ENCODE measurements at regions not wholly inside any gene's neighbourhood (a gene's known extent, or its start where the extent isn't known, plus 50 kb on each side); places are given as distances from the start of the nearest gene placed in this dataset.

DNA sequence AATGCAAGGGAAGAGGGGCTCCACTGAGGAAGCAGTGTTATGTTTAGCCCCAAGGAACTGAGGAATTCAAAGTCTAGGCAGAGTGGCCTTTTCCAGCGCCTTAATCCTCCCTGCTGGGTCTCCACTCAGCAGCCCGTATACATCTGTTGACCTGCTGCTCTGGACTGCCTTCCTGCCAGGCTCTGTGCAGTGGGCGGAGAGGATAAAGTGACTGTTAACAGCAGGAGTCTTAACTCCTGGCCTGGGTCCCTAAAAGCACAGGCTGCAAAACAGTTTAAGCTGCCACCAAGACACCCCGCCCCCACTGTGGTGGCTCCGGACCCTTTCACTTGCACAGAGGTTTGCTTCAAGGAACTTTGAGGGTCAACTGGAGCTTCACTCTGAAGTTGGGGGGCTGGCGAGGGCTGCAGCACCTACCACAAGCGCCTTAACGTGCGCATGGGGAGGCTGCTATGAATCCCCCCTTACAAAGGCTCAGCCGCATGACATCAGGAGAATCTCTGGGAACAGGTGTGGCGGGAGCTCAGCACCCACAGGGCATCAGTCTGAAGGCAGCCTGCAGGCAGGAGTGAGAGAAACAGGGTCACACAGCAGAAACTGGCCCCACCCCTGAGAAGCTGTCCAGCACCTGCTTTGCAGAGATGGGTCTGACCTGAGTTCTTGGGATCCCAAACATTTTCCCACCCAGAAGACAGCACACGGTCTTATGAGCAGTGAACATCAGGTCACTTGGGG lies 358.2 kb upstream of the GATB start:
- DNase-seq (ENCODE audit: low read depth in 2 of 3, low spot score in 2 of 3): no peak

DNA sequence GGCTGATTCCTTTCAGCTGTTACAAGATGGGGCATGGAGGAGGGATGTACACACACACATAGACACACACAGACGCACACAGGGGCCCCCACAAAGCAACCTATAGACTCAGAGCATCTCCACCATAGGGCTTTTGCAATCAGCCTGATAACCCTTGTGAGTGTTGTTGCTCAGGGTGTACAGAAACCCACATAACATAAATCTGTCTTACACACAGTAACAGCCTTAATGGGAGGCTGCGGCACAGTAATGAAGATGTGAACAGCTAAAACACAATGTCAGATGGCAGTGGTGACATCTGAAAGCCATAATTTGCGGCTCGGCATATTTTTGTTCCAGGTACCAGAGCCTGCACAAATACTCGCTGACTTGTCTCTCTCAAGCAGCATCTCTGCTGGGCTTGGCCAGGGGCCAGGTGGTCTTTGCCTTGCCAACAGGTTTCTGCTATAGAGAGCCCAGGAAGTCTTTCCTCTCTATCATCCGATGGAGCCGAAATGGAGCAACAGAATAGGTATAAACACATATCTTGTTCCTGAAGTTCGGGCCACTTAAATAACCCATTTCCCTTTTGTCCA lies 357.2 kb upstream of the GATB start:
- DNase-seq (ENCODE audit: low read depth in 2 of 3, low spot score in 2 of 3): no peak

DNA sequence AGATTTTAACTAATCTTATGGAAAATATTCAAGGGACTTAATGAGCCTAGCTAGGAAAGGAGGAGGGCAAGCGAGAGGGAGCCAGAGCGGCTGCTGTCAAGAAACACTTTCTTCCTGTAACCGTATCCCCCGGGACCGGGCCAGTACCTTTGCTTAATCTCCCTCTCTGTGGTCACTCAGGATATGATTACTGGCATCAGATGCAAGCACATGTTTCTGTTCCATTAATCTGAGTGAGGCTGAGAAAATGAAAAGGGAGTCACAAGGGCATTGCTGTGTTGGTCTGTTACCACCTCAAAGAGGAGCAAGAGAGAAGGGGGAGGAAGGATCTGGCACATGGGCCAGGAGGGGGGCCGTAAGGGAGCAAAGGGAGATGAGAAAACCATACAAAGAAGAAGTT lies 356.7 kb upstream of the GATB start:
- DNase-seq (ENCODE audit: low read depth in 2 of 3, low spot score in 2 of 3): no peak

DNA sequence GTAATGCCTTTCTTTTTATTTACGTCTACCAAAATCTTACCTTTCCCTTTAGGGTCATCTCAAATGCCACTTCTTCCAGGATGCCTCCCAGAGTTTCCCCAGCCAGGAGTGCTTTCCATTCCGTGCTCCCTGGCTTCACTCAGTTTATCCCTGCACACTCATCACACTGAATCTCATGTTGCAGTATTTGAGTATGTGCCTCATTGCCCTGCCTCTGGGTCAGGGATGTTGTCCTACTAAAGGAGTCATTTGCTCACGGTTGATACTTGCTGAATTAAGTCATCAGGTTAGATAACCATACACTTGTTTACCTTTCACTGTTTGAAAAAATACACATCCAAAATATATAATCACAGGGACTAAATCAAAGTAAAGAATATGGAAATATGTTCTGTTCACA lies 356.2 kb upstream of the GATB start:
- DNase-seq (ENCODE audit: low read depth in 2 of 3, low spot score in 2 of 3): no peak

DNA sequence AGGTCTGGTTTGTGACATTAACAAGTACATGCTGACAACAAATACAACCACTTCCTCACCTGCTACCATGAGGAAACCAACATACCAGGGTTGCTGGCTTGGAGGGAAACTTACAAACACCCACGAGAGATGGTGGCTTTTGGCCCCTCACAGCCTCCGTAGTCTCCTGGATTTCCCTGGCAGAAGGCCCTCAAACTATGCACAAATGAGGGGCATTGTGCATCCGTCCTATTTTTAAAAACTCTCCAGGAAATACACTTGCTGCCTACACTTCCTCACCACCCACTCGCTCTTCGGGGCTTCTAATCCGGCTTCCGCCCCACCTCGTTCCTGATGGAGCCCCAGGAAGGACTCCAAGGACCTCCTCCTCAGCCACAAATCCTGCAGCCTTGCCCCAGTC lies 355.0 kb upstream of the GATB start:
- DNase-seq (ENCODE audit: low read depth in 2 of 3, low spot score in 2 of 3): no peak

DNA sequence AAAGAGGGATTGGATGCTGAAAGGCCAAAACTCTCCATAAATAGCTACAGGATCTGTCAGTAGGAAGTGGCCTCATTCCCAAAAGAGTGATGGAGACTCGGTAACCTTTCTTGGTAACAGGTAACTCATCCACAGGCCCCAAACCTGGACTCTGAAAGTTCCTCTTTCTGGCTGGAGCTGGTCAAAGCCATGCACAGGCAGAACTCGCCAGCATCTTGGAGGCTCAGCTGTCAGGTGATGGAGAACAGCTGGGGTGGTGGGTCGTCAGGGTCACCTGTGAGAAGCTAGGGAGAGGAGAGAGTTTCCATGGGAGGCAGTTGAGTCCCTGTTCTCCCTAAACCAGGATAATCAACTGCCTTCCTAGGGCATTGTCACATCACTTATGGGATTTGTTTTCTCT lies 354.3 kb upstream of the GATB start:
- no peak for DNase-seq (ENCODE audit: low read depth in 2 of 3, low spot score in 2 of 3)

DNA sequence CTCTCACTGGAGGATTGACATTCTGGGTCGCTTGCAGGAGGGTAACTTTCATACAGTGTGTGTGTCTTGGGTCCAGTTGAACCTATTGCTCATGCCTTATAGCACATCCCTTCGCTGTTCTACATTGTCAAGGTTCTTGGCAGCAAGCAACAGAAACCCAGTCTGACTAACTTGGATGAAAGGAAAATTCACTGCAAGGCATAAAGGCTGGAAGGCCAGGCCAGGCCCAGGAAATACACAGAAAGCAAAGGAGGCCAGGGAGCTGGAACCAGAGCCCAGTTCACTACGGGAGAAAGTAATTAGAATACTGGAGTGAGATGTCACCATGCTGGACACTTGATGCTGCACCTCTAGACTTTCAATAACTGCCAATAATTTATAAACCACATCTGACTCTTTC lies 353.8 kb upstream of the GATB start:
- DNase-seq (ENCODE audit: low read depth in 2 of 3, low spot score in 2 of 3): no peak

DNA sequence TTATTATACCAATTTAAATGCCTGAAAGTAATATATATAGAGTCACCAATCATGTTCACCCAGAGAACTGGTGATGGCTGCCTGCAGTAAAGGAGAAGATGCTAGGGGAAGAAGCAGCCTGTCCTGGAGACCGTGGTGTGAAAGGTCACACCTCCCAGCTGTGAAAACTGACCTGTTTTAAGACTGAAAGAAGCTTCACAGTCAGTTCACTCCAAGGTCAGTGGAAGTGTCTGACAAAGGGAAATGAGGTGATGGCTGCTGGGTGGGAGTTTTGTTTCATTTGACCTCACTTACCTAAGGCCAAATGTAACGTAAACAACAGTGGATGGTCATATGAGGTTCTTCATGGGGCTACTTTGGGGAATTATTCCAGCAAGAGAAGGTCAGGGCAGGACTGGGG lies 352.1 kb upstream of the GATB start:
- no peak for DNase-seq (ENCODE audit: low read depth in 2 of 3, low spot score in 2 of 3)

DNA sequence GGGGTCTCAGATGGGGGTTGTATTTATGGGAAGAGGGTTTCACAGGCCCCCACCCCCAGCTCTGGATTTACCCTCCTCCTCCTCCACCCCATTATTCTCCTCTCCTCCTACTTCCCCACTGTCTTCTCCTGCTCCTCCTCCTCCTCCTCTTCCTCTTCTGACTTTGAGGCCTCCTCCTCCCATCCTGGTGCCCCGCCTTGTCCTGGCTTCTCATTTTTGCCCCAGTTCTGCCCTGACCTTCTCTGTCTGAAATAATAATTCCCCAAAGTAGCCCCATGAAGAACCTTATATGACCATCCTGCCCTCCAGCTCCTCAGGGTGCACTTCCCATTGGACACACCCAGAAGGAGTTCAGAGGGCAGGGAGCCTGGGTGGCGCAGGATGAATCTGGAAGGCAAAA lies 351.4 kb upstream of the GATB start:
- DNase-seq (ENCODE audit: low read depth in 2 of 3, low spot score in 2 of 3): no peak

DNA sequence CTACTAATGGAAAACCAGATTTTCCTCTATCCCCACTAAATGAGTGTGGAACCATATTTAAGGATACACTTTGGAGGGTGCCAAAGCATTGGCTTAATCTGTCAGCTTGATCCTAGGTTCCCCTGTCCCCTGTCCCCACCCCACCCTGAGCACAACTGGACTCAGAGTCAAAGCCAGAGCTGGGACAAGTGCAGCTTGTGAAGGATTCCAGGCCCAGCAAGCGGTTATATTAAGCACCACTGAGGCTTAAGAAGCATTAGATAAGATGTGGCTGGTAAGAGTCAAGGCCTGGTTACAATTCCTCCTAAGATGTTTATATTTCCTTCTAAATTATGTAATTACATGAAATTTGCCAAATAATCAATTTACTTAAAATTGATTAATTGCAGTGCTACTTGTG lies 350.0 kb upstream of the GATB start:
- DNase-seq (ENCODE audit: low read depth in 2 of 3, low spot score in 2 of 3): no peak

DNA sequence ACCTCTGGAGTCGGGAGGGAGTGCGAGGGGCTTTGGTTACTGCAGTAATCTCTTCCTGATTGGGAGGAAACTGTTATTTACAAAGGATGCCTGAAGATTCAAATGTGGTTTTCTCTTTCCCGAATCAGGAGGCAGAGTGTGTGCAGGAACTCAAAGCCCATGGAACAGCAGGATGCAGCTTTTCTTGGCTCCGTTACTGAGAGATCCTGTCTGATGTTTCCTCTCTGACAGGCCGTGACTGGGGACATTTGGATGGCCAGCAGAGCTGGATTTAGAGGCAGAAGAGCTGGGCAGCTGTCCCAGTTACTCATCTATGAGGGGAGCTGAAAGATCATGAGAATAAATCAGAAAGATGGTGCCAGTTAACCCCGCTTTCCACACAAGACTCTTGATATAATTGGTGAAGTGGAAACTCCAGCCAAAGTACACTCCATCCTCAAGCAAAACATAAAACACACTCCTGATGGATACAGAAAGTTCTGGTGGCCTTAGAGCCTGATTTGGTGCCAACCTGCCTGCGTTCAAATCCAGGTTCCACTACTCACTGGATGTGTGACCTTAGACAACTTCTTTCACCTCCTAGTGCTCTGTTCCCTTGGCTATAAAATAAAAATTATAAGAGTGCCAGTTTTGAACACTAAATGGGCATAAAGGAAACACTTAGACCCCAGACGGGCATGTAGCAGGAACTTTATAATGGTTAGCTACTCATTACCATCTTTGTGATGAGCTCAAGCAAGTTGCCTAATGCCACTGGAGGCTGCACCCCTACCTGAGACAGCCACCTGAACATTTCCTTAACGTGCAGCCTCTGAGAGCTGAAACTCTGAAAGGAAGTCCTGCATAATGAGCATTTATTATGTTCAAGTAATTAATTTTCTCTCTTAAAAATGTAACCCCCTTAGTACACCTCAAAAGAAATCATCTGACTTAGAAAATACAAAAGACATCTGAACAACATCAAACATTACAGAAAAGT lies 349.0 kb upstream of the GATB start:
- DNase-seq (ENCODE audit: low read depth in 2 of 3, low spot score in 2 of 3): peak in 2 of 3 donors; percentile 32 to 37

DNA sequence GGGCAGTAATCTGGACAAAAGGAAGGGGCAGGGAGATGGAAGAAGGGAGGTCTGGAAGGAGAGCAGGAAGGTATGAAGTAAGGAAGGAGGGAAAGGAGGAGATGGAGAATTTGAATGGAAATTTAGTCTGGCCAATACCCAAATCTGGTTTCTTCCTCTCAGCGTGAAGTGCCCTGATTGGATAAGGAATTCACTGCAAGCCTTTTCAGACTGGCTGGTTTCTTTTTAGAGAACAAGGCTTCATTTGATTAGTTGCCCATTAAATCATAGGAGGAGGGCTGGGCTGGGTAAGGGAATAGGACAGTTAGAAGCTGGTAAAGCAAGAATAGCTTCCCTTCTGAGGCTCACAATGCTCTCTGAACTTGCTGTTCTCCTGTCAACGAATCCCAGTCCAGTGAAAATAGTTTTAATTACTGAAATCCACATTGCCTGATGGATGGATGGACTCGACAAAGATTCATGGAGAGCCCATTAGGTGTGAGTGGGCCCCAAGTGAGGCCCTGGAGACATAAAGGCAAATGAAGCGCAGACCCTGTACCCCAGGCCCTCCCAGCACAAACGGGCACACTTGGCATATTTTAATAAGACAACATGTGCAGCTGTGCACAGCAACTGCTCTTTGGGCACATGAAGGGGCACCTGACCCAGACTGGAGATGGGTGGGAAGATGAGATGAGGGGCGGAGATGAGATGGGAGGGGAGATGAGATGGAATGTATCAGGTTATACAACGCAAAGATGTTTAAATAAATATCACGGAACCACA lies 347.1 kb upstream of the GATB start:
- no peak for DNase-seq (ENCODE audit: low read depth in 2 of 3, low spot score in 2 of 3)

DNA sequence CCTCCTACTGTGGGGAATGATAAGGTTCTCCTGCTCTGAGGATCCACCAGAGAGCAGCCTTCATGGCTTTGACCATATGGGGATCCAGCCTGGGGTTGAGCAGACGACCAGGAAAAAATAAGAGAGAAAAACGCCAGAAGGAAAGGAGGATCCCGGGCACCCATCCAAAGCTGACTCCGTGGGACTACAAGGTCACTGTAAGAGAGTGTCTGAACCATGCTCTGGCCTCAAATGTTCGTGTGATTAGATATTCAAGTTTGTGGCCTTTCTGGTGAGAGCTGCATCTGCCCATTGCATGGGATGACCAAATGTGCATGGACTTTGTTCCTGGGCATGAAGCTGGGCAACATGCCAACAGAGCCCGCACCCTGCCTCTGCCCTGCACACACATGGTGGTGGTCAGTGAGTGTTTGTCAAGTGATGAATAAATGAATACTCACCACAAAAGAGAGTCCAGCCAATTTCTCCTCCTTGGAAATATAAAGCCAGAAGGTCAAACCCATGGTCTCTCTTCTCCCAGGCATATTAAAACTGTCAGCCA lies 346.0 kb upstream of the GATB start:
- DNase-seq (ENCODE audit: low read depth in 2 of 3, low spot score in 2 of 3): no peak

DNA sequence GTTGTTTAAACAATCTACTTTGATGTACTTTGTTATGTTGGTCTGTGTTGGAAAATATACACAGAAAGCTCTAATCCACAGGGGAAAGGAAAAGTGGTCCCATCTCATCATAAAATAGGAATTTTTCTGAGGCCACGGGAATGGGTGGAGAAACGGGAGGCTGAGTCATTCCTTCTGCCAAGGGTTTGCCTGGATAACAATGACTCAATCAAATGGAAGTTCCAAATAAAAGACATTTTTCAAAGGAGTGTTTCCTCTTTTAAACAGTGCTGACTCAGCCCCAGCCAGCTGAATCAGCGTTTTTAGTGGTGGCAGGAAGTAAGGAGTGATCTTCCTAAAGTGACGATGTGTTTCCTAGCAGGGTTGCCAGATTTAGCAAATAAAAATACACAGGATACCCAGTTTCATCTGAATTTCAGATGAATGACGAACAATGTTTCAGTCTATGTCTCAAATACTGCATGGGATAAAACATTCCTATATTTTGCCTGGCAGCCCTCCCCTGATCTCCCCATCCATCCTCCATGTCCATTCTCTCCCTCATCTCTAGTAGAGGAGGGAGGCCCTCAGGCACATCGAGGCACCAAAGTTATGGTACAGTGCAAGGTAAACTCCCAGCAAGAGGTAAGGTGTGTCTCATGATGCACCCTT lies 345.4 kb upstream of the GATB start:
- DNase-seq (ENCODE audit: low read depth in 2 of 3, low spot score in 2 of 3): peak in 2 of 3 donors; percentile 60 to 71

DNA sequence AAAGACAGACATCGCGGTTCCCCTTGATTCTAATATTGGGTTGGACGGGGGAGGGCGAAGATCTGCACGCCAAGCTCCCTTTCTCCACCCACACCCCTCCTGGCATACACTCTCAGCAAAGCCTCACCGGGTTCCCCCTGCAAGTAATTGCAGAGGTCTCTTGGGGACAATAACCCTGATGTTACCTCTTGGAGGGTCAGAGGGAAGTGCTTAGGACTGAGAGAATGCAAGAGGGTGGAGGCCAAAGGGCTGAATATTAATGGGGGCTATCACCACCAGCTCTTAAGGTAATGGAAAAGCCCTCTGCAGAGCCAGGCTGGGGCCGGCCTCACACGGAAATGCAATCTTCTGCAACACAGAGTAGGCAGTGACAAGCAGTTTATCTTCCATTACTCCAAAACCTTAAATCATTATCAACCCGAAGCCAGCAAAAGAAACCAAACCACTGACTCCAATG lies 344.1 kb upstream of the GATB start:
- no peak for DNase-seq (ENCODE audit: low read depth in 2 of 3, low spot score in 2 of 3)

DNA sequence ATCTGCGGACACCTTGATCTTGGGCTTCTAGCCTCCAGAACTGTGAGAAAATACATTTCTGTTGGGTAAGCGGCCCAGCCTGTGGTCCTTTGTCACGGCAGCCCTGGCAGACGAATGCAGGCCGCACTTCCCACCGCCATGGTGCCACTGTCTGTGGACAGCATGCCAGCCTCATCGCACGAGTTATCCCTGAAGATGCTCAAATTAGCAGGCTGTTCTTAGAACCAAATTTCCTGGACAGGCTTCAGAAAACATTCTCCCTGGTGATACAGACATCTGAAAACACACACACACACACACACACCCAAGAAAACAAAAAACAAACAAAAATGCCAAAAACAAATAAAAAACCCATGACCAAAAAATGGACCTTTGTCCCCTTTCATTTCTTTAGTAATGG lies 343.5 kb upstream of the GATB start:
- no peak for DNase-seq (ENCODE audit: low read depth in 2 of 3, low spot score in 2 of 3)

DNA sequence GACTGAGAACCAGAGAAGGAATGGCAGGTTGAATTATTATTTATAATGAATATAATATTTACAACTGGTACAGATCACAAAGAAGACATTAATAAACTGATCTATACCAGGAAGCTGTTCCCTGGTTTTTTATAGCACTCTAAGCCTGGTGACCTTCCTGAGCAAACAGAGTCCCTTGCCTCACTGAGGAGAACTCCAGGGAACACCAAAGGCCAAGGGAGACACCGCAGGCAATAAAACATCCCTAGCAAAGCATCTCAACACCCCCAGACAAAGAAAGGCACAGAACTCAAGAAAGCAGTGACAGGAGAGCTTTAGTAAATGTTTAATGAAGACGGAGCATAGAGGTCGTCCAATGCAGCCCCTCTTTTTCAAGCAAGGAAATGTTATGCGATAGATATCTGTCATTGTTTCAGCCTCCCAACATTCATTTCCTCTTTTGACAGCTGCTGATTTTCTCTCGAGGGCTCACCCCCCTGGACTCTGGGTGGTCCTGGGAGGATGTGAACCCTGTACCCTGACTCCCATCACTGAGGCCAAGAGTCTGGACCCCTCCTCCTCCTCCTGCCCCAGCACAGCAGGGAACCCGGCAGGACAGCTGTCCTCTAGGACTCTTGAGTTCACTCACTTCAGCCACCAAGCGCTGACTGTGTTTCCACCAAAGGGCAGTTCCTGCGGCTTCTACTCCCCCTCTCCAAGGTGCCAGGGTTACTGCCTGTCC lies 342.5 kb upstream of the GATB start:
- DNase-seq (ENCODE audit: low read depth in 2 of 3, low spot score in 2 of 3): no peak

DNA sequence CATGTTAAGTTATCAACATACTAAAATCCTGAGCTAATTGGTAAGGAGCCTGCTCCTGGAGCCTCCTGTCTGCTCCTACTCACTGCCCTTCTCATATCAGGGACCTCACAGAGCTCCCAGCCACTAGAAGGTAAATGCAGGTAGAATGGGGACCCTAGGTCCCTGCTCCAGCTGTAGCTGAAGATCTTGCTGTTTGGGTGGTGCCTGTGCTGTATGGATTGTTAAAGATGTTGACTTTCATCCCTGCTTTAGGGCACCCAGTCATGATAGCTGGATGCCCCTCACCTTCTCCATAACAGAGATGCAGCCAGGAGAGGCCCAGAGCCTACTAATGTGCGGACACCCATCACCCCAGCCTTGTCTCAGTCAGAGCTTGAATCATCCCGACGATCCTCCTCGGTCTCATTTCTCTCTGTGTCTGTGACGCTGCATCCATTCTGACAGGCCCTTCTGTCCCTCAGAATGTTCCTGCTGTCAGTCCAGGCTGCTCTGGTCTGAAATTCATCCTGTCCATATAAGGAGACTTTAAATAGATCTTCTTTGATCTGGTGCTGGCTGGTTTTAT lies 341.7 kb upstream of the GATB start:
- DNase-seq (ENCODE audit: low read depth in 2 of 3, low spot score in 2 of 3): no peak

Data from hematopoietic multipotent progenitor cell (in vitro differentiated cells).